ENCODE measurements at regions not wholly inside any gene's neighbourhood (a gene's known extent, or its start where the extent isn't known, plus 50 kb on each side); places are given as distances from the start of the nearest gene placed in this dataset.

GRCh38 chr11:8826139-8826786, 84.7 kb upstream of the AKIP1 start:
- no peak for DNase-seq (ENCODE audit: low read depth)

GRCh38 chr11:8826901-8827560, 84.0 kb upstream of the AKIP1 start:
- no peak for DNase-seq (ENCODE audit: low read depth)

GRCh38 chr11:8828046-8828445, 82.9 kb upstream of the AKIP1 start:
- DNase-seq (ENCODE audit: low read depth), result no peak

- DNase-seq (ENCODE audit: low read depth), result no peak
These were observed 82.2 kb upstream of the AKIP1 start for GRCh38 chr11:8828580-8829361.

- no peak for DNase-seq (ENCODE audit: low read depth)
These were observed 81.4 kb upstream of the AKIP1 start for GRCh38 chr11:8829556-8829955.

- DNase-seq (ENCODE audit: low read depth), result no peak
These were observed 80.3 kb upstream of the AKIP1 start for GRCh38 chr11:8830641-8831040.

GRCh38 chr11:8831861-8832260, 79.1 kb upstream of the AKIP1 start:
- no peak for DNase-seq (ENCODE audit: low read depth)

- DNase-seq (ENCODE audit: low read depth), result no peak
These were observed 78.3 kb upstream of the AKIP1 start for GRCh38 chr11:8832571-8833260.

- DNase-seq (ENCODE audit: low read depth), result no peak
These were observed 77.2 kb upstream of the AKIP1 start for GRCh38 chr11:8833568-8834315.

- DNase-seq (ENCODE audit: low read depth), result no peak
These were observed 76.6 kb upstream of the AKIP1 start for GRCh38 chr11:8834379-8834778.

GRCh38 chr11:8838248-8838647, 72.7 kb upstream of the AKIP1 start:
- no peak for DNase-seq (ENCODE audit: low read depth)

- DNase-seq (ENCODE audit: low read depth), result no peak
These were observed 71.6 kb upstream of the AKIP1 start for GRCh38 chr11:8839306-8839956.

- DNase-seq (ENCODE audit: low read depth), result no peak
These were observed 70.7 kb upstream of the AKIP1 start for GRCh38 chr11:8839957-8840945.

- DNase-seq (ENCODE audit: low read depth), result no peak
These were observed 69.1 kb upstream of the AKIP1 start for GRCh38 chr11:8841899-8842298.

- no peak for DNase-seq (ENCODE audit: low read depth)
These were observed 52.2 kb upstream of the AKIP1 start for GRCh38 chr11:8858808-8859207.

All from stromal cell of bone marrow (primary cell).